Renal pelvis (tissue), 1 donor: ENCODE measurements at regions not wholly inside any gene's neighbourhood (a gene's known extent, or its start where the extent isn't known, plus 50 kb on each side); places are given as distances from the start of the nearest gene placed in this dataset.
"Not testable (repeated sequence)": the region's sequence is repeated elsewhere in the genome, so short reads cannot be mapped to it uniquely, and the experiment has no call there.

Source experiments
- DNase-seq: peaks from one replicate; pipeline ENCODE4 v3.0.0-alpha.2; 2013

DNA sequence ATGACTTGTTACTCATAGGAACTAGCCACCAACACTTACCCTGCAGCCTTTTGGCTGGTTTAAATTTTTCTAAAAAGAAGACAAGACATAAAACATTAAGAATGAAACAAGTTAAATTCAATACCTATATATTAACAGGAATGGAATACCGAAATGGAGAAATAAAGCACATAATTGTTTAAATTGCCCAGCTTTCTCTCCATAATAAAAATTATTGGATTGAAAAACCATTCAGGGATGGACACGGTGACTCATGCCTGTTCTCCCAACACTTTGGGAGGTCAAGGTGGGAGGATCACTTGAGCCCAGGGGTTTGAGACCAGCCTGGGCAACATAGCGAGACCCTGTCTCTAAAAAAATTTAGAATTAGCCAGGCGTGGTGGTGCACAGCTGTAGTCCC, 179.4 kb upstream of the MKLN1 start:
- DNase-seq = no peak

DNA sequence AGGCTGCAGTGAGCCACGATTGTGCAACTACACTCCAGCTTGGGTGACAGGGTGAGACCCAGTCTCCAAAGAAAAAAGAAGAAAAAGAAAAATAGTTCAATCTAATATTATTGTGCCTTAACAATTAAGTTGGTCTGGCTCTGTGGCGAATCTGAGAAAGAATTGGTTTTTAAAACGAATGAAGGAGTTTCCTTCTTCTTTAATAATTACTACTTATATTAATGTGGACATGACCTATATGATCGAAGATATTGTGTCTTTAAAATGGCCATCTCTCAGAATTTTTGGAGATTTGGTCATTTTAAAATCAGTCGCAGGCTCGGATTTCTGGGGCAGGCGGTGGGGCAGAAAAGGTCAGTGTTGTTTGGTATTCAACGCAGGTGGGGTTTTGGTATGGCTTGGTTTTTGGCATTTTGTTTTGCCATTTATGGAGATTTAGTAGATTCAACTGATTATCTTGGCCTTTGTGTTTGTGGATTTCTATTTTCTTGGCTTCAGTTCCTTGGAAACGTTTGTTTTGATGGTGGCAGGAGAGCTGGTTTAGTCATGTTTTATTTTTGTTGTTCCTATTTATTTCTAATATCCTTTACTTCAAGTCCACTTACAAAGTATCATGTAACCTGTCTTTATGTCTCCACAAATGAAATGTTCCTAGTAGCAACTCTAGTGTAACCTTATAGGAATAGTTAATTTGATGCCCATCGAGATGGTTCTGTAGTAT, 178.8 kb upstream of the MKLN1 start:
- no peak for DNase-seq

DNA sequence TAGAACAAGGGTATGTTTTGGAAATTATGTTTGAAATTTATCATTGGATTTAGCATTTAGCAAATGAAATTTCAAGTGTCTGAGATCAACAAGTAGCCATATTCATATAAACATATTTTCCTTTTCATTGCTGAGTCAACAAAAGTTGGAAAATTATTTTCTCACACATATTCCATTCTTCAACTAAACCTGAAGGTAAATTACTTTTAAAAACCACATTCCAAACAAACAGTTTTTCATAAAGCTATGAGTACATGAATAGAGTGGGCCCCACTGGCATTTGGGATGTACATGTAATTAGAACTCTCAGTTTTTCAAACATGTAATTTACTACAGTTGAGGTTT, 178.3 kb upstream of the MKLN1 start:
- no peak for DNase-seq

DNA sequence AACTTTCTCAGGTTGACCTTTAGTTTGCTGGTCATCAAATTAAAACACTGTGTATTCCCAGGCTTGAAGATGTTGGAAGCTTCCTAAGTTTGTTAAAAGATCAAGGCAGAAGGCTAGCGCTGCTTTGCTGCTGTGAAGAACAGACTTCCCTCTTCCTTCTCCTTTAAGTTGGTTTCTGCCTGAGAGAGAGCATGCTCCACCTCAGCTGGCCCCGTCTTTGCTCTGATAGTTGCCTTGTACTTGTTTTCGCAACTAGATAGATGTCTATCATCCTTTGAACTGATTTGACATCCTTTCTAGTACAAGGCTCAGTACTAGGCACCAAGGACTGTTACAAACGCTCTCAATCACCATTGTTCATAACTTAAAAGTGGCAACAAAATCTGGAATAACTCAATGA, 177.8 kb upstream of the MKLN1 start:
- DNase-seq = no peak

DNA sequence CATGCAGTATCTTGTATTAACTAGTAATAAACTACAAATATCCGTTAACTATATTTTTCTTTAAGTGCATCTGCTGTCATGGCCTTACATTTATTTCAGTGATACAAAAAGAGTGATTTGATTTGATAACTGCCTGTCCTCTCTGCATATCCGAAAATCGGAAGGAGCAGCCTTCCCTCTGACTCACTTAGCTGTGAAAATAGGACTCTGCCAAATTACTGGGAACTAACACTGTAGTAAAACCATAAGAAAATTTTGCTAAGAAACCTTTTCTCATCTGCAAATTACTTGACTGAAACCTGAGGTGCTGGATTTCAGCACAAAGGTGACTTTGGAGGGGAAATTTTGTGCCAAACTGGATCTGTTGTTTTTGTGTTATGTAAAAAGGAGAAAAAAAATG, 176.6 kb upstream of the MKLN1 start:
- DNase-seq = no peak

DNA sequence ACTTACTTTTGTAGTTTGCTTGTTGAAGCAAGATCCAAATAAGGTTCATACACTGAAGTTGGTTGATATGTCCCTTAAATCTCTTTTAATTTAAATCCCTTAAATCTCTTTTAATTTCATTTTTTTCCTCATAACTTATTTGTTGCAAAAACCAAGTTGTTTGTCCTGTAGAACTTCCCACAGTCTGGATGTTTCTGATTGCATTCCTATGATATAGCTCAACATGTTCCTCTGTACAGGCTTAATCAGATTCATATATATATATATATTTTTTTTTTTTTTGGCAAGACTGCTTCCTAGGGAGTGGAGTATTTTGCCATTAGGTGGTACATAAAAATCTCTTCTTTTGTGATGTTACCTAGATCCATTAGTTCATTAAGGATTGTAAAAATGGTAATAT, 174.9 kb upstream of the MKLN1 start:
- DNase-seq = no peak

DNA sequence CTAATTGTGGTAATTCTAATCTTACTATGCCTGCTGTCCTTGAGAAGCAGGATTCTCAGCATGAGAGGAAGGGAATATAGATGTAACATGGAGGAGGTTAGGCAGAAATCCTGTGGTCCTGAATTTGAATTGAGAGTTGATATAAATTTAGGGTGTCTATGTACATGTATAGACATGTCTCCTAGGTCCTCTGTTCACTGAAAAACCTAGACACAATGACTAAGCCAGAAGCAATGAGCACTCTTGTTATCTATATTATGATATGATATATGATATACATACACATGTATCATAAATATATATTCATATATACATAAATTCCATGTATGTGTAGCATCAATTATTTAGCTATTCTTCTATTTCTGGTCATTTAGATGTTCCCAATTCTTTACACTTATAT, 173.3 kb upstream of the MKLN1 start:
- DNase-seq = no peak

DNA sequence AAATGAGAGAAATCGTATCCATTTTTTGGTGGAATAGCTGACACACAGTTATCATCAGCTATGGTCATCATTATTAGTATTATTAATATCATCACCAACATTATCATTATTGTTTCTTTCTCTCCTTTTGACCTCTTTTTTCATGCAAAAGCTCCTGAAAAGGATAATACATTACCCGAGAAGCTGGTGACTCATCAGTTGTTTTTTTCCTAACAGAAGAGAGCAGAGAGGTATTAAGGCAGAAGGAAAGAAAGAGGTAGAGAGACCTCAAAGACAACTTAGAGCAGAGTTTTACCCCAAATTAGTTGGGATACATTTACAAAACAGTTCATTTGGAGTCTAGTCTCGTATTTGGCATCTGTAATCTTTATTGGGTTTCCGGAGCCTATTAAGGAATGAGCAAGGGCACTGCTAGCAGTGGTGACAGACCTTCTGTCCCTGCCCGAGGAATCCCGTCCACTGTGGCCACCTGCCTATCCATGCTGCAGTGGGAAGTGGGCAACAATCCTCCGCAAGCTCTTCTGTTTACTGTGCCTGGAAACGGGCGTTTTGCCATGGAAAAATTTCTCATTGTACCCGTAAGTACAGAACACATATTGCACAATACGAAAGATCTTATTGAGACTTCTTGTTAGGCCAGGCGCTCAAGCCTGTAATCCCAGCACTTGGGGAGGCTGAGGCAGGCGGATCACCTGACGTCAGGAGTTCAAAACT, 170.0 kb upstream of the MKLN1 start:
- no peak for DNase-seq

DNA sequence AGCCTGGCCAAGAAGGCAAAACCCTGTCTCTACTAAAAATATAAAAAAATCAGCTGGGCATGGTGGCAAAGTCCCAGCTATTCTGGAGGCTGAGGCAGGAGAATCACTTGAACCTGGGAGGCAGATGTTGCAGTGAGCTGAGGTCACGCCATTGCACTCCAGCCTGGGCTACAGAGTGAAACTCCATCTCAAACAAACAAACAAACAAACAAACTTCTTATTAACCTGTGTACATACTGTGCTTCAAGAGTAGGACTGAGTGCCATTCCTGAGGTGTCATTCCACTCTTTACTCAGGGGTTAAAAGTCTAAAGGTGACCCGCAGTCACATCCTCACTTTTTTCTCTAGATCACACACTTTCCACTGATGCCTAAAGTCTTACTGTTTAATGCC, 169.4 kb upstream of the MKLN1 start:
- not testable (repeated sequence) for DNase-seq

DNA sequence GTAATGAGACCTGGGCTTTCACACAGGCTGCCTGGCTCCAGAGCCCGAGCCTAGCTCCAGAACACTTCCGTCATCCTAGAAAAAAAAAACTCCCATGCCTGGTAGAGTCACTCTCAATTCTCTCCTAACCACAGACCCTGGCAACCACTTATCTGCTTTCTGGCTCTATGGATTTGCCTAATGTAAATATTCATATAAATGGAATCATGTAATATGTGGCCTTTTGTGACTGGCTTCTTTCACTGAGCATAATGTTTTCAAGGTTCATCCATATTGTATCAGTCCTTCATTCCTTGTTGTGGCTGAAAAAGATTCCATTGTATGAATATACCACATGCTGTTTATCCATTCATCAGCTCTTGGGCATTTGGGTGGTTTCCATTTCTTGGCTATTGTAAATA, 167.7 kb upstream of the MKLN1 start:
- DNase-seq = no peak

DNA sequence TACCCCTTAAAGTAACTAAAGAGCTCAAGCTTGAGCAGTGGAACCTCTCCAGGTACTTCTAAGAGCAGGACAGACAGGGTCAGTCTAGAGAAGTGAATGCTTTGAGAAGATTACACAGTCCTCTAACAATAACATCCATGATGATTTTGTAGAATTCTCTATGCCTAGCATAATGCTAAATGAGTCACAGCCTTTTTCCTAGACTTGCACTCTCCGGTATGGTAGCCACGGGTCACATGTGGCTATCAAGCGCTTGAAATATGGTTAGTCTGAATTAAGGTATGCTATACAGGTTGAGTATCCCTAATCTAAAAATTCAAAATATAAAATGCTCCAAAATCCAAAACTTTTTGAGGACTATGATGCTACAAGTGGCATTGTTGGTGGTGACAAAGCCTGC, 166.6 kb upstream of the MKLN1 start:
- no peak for DNase-seq

DNA sequence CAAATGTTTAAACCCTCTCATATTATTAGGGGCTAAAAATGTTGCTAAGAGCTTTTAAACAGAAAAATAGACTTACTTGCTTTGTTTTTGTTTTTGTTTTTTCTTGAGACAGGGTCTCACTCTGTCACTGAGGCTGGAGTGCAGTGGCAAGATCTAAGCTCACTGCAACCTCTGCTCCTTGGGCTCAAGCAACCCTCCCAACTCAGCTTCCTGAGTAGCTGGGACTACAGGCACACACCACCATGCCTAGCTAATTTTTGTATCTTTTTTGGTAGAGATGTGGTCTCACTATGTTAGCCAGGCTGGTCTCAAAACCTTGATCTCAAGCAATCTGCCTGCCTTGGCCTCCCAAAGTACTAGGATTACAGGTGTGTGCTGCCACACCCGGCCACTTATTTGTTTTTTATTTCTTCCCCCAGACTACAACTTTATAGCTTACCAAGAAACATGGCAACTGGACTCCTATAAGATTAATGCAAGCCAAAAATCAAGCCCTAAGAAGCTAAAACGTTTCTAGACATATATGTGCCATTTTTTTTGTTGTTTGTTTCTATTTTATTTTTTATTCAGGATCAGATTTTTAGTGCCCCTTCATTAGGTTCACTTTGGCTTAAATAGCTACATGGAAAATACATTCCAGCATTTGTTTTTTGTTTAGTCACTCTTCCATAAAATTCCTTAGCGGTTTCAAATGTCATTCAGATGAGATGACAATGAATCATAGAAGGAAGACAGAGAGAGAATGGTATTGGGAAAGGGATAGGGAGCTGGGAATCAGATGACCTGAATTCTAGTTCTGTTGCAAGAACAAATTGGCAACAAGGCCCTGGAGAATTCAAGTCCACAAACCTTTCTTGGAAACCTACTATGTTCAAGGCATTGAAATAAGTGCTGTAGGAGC, 163.4 kb upstream of the MKLN1 start:
- no peak for DNase-seq

DNA sequence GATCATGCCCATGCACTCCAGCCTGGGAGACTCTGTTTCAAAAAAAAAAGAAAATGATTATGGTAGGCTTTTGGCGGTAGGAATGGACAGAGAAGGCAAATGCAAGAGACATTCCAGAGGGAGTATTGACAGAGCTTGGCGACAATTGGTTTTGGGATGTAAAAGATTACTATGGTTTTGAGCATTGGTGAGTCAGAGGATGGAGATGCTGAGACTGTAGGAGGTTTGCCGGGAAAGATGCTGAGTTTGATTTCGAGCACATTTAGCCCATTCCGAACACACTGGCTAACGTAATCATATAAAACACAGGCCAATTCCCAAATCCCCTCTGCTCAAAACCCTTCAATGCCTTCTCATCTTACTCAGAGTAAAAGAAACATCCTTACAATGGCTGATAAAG, 161.6 kb upstream of the MKLN1 start:
- no peak for DNase-seq

DNA sequence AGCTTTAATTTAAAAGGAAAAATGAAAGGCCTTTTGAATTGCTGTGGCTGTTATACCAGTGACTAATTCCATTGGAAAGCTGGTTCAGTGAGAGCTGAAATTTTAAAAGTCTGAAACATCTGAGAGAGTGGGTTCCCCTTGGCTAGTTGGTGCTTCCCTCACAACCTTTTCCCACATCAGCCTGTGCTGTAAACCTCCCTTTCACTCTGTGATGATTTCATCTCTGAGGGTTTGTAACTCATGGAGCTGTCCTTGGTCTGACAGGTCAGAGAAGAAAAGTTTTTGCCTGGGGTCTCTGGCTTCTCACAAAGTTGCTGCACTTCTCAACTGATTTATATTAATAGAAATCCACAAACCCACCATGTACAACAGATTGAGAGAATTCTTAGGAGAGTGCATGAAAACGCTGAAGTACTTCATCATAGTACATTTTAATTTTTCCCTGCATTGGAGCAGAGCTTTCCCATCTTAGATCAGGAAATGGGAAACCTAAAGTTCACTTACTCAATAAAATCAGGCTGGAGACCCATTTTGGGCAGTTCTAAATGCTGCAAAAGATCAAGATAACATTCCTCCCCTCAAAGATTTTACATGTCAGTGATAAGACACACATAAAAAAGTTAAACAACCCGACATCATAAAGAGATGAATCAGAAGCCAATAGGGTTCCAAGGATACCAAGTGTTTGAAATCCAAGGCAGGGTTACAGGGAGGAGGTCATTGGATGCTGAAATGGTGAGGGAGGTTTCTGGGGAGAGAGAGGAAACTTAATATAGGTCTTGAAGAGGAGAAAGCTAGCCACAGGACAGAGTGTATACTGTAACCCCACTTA, 157.0 kb upstream of the MKLN1 start:
- DNase-seq = no peak

DNA sequence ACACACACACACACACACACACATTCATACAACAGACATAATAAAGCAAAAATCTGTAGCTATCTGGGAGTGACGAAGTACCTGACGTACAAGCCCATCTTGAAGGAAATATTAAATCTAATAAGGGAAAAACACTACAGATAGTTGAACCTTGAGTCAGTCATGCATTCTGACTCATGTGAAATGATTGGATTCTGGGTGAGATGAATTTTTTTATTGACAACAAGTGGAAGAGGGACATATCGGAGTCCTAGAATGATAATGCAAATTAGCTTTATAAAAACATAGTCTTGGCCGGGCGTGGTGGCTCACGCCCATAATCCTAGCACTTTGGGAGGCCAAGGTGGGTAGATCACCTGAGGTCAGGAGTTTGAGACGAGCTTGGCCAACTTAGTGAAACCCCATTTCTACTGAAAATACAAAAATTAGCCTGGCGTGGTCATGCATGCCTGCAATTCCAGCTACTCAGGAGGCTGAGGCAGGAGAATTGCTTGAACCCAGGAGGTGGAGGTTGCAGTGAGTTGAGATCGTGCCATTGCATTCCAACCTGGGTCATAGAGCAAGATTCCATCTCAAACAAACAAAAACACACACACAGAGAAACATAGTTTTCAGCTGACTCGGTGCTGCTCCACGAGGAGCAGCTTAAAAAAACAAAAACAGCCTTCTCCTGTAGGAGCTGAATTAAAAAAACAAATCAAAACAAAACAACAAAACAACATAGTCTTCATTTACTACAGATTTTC, 154.4 kb upstream of the MKLN1 start:
- no peak for DNase-seq

DNA sequence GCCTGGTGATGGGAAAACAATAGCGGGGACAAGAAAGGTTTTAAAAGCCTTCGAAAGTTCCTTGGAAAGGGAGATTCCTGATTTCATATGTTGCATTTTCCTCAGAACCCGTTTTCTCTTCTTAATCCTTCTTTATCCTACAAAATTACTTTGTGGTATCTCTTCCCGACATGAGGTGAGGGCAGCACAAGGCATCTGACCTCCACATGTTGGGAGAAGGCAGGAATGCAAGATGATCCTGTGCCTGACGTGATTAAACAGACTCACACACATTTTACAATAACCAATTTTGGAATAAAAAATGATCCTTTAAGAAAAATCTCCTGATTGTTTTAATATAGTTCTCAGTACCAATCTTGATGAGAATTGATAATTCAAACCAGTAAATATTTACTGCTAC, 153.3 kb upstream of the MKLN1 start:
- DNase-seq = no peak

DNA sequence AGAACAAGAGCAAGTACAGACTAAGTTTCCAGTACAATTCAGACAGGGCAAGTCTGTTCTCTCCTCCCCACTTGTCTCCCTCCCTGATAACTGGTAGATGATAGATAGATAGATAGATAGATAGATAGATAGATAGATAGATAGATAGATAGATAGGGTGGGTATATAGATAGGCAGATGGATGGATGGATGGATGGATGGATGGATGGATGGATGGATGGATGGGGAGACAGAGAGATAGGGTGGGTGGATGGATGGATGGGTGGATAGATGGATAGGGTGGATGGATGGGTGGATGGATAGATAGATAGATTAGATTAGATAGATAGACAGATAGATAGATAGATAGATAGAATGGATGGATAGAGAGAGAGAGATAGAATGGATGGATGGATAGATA, 152.8 kb upstream of the MKLN1 start:
- DNase-seq = no peak

DNA sequence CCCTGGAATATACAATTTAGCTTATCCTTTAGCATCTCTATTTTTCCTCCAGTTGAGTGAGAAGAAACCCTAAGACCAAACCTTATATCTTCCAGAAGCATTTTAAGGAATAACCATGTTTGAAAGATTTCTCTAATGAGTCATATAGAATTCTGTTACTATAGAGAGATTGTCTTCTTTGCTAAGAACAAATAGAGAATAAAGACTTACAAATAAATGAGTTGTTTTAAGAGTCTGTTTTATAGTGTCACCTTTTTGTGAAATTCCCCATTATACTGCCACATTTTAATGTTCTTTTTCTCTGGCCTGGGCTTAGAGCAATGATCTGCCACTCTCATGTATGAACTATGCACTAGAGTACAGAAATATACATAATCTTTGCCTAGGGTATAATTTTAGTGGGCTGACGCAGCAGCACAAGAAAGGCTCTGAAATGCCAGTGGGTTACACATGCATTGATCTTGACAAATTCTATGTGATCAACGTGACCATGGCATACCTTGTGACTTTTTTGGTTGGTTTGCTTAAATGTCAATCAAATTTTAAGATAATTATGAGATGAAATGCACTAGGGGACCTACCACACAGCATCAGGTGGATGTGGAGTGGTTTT, 145.1 kb upstream of the MKLN1 start:
- no peak for DNase-seq

DNA sequence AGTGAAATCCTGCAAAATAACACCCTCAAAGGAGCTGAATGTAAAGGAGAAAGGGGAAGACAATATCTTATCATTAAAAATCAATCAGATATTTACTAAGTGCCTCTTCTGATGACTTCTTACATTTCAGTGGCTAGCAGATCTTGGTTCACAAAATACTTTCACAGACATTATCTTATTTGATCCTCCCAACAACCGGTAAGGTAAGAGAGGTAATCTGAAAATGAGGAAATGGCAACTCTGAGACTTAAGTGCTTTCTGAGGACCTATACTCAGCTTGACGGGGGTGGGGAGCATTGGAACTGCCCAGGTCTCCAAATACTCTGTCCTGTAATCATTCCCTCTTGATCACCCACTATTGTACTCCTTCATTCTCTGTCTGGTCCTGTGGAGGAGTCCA, 144.6 kb upstream of the MKLN1 start:
- DNase-seq = no peak

DNA sequence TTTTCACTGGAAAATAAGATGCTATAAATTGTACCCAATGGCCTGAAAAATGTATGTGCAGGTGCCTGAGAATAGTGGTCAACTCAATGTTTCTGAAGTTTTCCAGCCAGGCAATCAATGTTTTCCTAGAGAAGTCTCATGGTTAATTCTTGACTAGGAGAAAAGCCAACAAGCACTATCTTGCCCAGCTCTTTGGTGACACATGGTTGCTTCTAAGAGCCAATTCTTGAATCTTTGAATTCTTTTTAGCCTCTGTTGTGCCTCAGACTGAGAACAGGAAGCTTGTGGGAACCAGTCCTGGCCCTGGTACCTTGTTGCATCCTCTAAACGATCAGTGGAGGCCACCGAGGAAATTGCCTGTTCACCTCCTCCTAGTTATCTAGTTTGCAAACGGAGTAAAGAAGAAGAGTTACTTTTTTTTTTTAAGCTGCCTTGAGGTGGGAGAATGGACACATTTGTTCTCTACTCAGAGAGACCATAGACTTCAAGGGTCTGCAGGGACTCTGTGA, 144.0 kb upstream of the MKLN1 start:
- no peak for DNase-seq

DNA sequence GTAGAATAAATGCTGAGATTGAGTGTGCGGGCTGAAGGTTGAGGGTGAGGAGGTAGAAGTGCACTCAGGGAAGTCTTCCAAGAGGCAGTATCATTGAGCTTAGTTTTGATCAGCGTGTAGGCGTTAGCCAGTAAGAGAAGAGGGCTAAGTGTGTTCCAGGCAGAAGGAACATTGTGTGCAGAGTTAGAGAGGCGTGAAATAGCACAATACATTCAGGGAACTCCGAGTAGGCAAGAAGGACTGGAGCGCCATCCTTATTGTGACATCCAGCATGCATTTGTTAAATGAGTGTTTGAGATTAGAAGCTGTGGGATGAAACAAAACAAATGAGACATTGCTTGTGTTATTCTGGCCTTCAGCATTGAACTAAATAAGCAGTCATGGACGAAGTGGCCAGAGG, 140.9 kb upstream of the MKLN1 start:
- DNase-seq = no peak
